GM12872 (cell line): ENCODE measurements at regions not wholly inside any gene's neighbourhood (a gene's known extent, or its start where the extent isn't known, plus 50 kb on each side); places are given as distances from the start of the nearest gene placed in this dataset.

Source experiments
- CTCF ChIP-seq: IDR thresholded peaks from 3 replicates; pipeline ENCODE4 v1.5.1; 2011; ENCODE audit warnings: low read depth, mild to moderate bottlenecking, low read length, moderate library complexity; ENCODE audit not compliant: insufficient read depth

- no peak for TF ChIP-seq CTCF
Measured at GRCh38 chr4:38302910-38303309, 342.7 kb downstream of the PTTG2 start.

- no peak for TF ChIP-seq CTCF
Measured at GRCh38 chr4:38306482-38307071, 346.4 kb downstream of the PTTG2 start.

DNA sequence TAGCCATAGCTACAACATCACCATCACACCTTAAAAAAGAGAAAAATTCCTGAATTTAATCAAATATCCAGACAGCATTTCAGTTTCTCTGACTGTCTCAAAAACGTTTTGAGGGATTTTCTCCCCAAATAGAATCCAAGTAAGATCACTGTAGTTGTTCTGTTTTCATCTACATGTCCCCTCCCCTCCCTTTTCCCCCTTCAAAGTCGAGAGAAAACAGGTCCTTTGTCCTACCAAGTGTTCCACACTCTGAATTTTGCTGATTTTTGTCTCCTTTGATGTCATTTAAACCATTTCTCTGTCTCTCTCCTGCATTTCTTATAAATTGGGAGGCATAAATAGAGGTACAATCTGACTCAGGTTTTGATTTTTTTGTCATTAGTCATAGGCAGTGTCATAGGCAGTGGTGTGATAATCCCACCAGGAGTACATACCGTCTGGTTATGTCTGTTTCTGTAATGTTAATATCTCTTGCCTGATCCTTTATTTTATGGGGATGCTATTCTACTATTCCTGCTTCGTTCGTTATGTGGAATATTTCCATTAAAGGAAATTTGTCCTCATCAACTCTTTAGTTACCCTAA is 348.6 kb downstream of the PTTG2 start:
- no peak for TF ChIP-seq CTCF

GRCh38 chr4:38309471-38309870 is 349.3 kb downstream of the PTTG2 start:
- TF ChIP-seq CTCF: no peak

DNA sequence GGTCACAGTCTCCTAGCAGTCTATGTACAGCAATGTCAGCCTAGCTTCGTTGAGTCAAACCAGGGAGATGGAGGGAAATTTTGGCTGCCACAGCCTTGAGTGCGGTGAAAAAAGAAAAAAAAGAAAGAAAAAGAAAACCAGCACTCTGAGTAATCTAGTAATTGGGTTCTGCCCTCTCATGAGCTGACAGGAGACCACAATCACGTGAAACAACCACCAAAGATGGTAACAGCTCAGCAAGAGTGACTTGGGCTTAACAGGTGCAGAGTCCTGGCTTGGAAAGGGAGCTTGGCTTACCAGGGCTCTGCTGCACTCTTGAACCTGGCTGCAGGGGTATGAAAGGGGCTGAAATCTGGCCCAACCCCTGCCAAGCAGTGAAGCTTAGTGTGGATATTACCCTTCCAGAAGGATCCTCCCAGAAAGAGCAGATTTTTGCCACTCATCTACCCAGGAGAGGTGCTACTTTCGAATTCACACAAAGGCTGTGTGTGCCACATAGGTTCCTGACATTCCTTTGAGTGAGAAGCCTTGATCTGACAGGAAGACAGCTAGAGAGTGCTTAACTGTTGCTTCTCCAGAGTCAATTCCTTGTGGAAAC is 350.3 kb downstream of the PTTG2 start:
- TF ChIP-seq CTCF: no peak

DNA sequence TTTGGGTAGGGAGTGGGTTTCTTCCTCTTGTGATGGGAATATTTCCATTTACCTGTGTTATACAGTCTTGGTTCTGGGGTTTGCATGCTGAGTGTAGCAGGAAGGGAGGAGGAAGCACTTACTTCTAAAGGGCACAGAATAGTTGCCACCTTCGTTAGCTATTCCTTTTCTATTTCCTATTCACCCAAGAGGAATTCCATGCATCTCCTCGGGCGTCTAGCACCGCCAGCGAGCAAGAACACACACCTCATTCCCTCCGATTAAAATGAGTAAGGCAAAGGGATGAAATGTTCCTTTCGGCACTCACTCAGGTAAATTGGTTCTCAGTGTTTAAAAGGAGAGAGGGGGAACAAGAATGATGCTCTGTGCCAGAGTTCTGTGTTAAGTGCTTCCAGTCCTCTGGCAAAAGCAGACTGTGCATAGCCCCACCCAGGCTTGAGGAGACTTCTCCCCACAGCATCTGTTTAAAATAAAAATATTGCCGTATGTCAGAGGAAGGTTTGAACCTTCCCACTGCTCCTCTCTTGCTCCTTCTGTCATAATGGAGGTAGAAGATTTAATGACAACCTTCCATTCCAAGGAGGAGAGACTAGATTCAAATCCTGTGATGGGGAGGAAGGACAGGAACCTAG is 351.4 kb downstream of the PTTG2 start:
- TF ChIP-seq CTCF: no peak

DNA sequence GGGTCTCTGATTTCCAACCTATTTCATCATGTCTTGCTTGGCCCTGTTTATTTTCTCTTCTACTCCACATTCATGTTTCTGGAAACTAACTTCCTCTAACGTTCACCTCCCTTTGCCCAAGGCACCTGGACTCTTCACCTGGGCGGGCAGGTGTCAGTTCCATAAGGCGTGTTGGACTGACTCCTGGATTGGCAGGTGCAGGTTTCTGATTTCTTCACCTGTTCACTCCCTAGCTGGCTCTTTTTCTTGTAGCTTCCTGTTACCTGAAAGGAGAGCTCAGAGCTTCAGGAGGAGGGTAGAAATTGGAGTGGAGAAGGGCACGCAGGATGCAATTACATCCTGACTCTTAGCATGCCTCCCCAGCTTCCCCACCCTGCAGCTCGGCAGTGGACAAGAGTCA is 350.8 kb upstream of the KLF3 start:
- TF ChIP-seq CTCF: no peak
